Brain microvascular endothelial cell (primary cell): ENCODE measurements at regions not wholly inside any gene's neighbourhood (a gene's known extent, or its start where the extent isn't known, plus 50 kb on each side); places are given as distances from the start of the nearest gene placed in this dataset.

Experiments used
- DNase-seq: peaks from one replicate; pipeline ENCODE4 v3.0.0-alpha.2; 2020
- H3K27ac ChIP-seq: fragments of 250-450 bp; sonication (Bioruptor Pico); 2 replicates; pipeline ENCODE4 v1.5.1; 2020; ENCODE audit warnings: mild to moderate bottlenecking, moderate library complexity
- H3K27me3 ChIP-seq: fragments of 250-450 bp; sonication (Bioruptor Pico); replicated peaks from 2 replicates; pipeline ENCODE4 v1.5.1; 2020; ENCODE audit warnings: mild to moderate bottlenecking
- H3K36me3 ChIP-seq: fragments of 250-450 bp; sonication (Bioruptor Pico); replicated peaks from 2 replicates; pipeline ENCODE4 v1.5.1; 2020; ENCODE audit warnings: mild to moderate bottlenecking
- H3K4me3 ChIP-seq: 2 replicates; pipeline ENCODE4 v1.5.1; 2011; ENCODE audit warnings: low read depth, mild to moderate bottlenecking, control low read depth, low read length, moderate library complexity
- CTCF ChIP-seq: IDR thresholded peaks from 2 replicates; pipeline ENCODE4 v1.5.1; 2011; ENCODE audit warnings: low read depth, mild to moderate bottlenecking, moderate library complexity, low read length, control low read depth, inconsistent platforms; ENCODE audit errors: missing control alignments
- in situ Hi-C: cut with HindIII; loops from 2 replicates; pipeline ENCODE4 v1.10.0; 2017; ENCODE audit warnings: low sequenced_read_pairs, low pct_ligation_motif_present

- H3K4me3 ChIP-seq = no peak overlapping the region
- in situ Hi-C loops = no loop called here
- H3K27ac ChIP-seq = no peak overlapping the region
- peak; percentile 11 for DNase-seq
- H3K27me3 ChIP-seq = no peaks in the 10 kb centered on the region
- H3K36me3 ChIP-seq = no peaks in the 10 kb centered on the region
- no peak for TF ChIP-seq CTCF
Measured at GRCh38 chr13:73141292-73141771, 82.5 kb downstream of the KLF5 start.

GRCh38 chr13:73140801-73141200, 82.0 kb downstream of the KLF5 start:
- TF ChIP-seq CTCF = no peak
- no peak overlapping the region for H3K27ac ChIP-seq
- DNase-seq = no peak
- in situ Hi-C loops = no loop called here
- H3K27me3 ChIP-seq = no peaks in the 10 kb centered on the region
- H3K4me3 ChIP-seq = no peak overlapping the region
- H3K36me3 ChIP-seq = no peaks in the 10 kb centered on the region

- Histone ChIP-seq H3K4me3 (no peak overlapping the region), H3K36me3 (no peaks in the 10 kb centered on the region), H3K27me3 (no peaks in the 10 kb centered on the region), H3K27ac (no peak overlapping the region)
- in situ Hi-C loops = no loop called here
- TF ChIP-seq CTCF = no peak
- DNase-seq = peak; percentile 45
Measured at GRCh38 chr13:73138638-73139491, 80.1 kb downstream of the KLF5 start.

GRCh38 chr13:73138276-73138637, 79.5 kb downstream of the KLF5 start:
- no peak for TF ChIP-seq CTCF
- in situ Hi-C loops = no loop called here
- Histone ChIP-seq H3K27ac (no peak overlapping the region), H3K36me3 (no peaks in the 10 kb centered on the region), H3K27me3 (no peaks in the 10 kb centered on the region), H3K4me3 (no peak overlapping the region)
- DNase-seq = no peak

- no peaks in the 10 kb centered on the region for H3K27me3 ChIP-seq
- DNase-seq = no peak
Measured at GRCh38 chr13:73136776-73137175, 78.0 kb downstream of the KLF5 start.

More at GRCh38 chr13:73136776-73137175, 78.0 kb downstream of the KLF5 start:
- Histone ChIP-seq H3K36me3 (no peaks in the 10 kb centered on the region), H3K27ac (no peak overlapping the region), H3K4me3 (no peak overlapping the region)
- TF ChIP-seq CTCF = no peak
- in situ Hi-C loops = no loop called here
